GM21529 (cell line): ENCODE measurements at regions not wholly inside any gene's neighbourhood (a gene's known extent, or its start where the extent isn't known, plus 50 kb on each side); places are given as distances from the start of the nearest gene placed in this dataset.
"Not testable (repeated sequence)": the region's sequence is repeated elsewhere in the genome, so short reads cannot be mapped to it uniquely, and the experiment has no call there.

ENCODE experiments used
- ATAC-seq: cut with Tn5 transposase; IDR thresholded peaks from one replicate; pipeline ENCODE4 v1.9.1; 2021; ENCODE audit not compliant: unreplicated experiment

DNA sequence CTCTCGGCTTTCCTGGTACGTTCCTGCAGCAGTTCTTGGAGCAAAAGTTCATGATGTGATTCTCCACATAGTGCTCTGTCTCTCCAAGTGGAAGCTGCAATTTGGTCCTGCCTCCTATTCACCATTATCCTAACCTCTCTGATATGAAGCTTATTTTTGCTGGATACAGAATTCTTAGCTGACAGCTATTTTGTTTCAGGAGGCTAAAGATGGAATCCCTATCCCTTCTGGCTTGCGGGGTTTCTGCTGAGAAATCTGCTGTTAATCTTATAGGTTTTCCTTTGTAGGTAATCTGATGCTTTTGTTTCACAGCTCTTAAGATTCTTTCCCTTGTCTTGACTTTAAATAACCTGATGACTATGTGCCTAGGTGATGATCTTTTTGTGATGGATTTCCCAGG is 181.6 kb upstream of the VLDLR start:
- no peak for ATAC-seq

GRCh38 chr9:2443933-2444332 is 177.7 kb upstream of the VLDLR start:
- not testable (repeated sequence) for ATAC-seq

- ATAC-seq: no peak
Observed at GRCh38 chr9:2448193-2448738, 173.3 kb upstream of the VLDLR start.

- ATAC-seq: no peak
Observed at GRCh38 chr9:2453106-2453505, 168.5 kb upstream of the VLDLR start.

GRCh38 chr9:2453701-2454100 is 167.9 kb upstream of the VLDLR start:
- ATAC-seq: no peak

GRCh38 chr9:2459756-2460155 is 161.8 kb upstream of the VLDLR start:
- no peak for ATAC-seq

- ATAC-seq: no peak
Observed at GRCh38 chr9:2461892-2462291, 159.7 kb upstream of the VLDLR start.

GRCh38 chr9:2464624-2465023 is 157.0 kb upstream of the VLDLR start:
- no peak for ATAC-seq

DNA sequence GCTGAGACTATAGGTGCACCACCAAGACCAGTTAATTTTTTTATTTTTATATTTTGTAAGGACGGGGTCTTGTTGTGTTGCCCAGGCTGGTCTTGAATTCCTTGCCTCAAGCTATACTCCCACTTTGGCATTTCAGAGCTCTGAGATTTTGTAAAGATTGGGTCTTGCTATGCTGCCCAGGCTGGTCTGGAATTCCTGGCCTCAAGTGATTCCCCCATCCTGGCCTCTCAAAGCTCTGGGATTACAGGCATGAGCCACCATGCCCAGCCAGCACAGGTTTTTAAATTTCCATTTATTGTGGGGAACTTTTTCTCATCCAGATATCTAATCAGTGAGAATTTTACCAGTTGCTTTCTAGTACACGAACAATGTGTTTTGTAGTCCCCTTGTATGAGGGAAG is 156.1 kb upstream of the VLDLR start:
- no peak for ATAC-seq

GRCh38 chr9:2465921-2466460 is 155.6 kb upstream of the VLDLR start:
- peak; percentile 99 for ATAC-seq

DNA sequence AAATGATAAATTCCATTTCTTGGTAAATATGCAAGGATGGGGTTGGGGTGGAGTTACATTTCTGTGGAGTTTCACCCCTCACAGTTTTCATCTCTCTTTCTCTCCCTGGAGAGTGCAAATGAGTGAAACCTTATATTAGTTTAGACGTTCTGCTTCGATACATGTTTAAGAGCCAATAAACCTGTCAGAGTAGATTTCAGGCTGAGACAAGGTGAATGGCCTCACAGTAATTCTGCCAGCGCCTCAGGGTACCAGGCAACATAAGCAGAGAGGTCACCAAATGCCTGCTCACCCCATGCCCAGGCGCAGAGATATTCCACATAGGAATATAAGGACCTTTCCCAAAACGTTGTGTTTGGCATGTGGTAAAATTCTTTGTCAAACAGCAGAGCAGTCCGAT is 154.9 kb upstream of the VLDLR start:
- ATAC-seq: no peak

- no peak for ATAC-seq
Observed at GRCh38 chr9:2469681-2470221, 151.8 kb upstream of the VLDLR start.

GRCh38 chr9:2473681-2474080 is 147.9 kb upstream of the VLDLR start:
- no peak for ATAC-seq

DNA sequence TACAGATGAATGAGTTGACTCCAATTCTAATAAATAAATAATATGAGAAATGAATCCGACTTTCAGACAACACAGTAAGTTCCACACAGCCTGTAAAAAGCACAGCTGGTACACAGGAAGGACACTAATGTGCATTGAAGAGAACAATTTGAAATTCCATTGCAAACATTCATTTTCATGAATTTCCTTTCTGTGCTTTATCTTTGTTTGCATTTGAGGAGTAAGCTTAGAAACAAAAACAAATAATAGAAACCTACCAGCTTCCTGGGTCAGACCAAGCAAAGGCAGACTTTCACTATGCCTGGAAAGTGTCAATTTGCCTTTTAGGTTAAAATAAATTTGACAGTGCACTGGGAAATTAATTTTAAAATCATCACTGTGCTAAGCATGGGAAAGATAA is 143.8 kb upstream of the VLDLR start:
- no peak for ATAC-seq

- no peak for ATAC-seq
Observed at GRCh38 chr9:2478421-2478820, 143.2 kb upstream of the VLDLR start.

GRCh38 chr9:2479056-2479565 is 142.5 kb upstream of the VLDLR start:
- no peak for ATAC-seq

DNA sequence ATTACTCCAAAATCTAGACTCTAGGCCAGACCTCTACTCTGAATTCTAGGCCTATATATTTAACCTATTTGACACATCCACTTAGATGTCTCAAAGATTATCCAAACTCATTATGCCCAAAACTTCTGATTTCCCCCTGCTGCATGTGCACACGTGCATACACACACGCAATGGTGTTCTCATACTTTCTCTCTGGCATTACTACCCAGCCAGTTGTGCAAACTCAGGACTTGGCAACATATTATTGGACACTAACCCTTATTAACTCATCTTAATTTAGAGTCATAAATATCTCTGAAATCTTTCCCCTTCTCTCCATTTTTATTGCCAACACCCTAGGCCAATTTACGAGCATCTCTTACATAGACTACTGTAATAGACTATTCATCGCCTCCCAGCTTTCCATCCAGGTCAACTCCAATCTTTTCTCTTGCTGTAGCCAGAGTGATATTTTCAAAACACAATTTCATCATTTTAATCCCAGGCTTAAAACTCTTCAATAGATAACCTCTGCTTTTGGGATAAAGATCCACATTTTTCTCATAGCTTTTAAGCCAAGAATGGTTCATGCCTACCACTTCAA is 141.2 kb upstream of the VLDLR start:
- ATAC-seq: no peak

- ATAC-seq: no peak
Observed at GRCh38 chr9:2481216-2481615, 140.4 kb upstream of the VLDLR start.

GRCh38 chr9:2486988-2487387 is 134.6 kb upstream of the VLDLR start:
- no peak for ATAC-seq

- ATAC-seq: no peak
Observed at GRCh38 chr9:2489838-2490314, 131.7 kb upstream of the VLDLR start.

- no peak for ATAC-seq
Observed at GRCh38 chr9:2492161-2492560, 129.4 kb upstream of the VLDLR start.

GRCh38 chr9:2493109-2493508 is 128.5 kb upstream of the VLDLR start:
- no peak for ATAC-seq
